Motor neuron (in vitro differentiated cells): ENCODE measurements at regions not wholly inside any gene's neighbourhood (a gene's known extent, or its start where the extent isn't known, plus 50 kb on each side); places are given as distances from the start of the nearest gene placed in this dataset.

Source experiments
- ATAC-seq, 8 experiments: fragments of 200-7000 bp; cut with Tn5 transposase; replicated peaks in 6 of 8; 2 replicates each; pipeline ENCODE4 v1.8.0; 2021; ENCODE audit warnings: mild to moderate bottlenecking in 8 of 8, moderate library complexity in 8 of 8
- H3K27ac ChIP-seq, 2 donors: fragments of 250-450 bp; sonication (Bioruptor Pico); 2 replicates each; pipeline ENCODE4 v1.9.0; 2021; ENCODE audit warnings: antibody characterized with exemption in 2 of 2, mild to moderate bottlenecking in 2 of 2, moderate library complexity in 1 of 2
- H3K4me1 ChIP-seq, 2 donors: fragments of 250-450 bp; sonication (Bioruptor Pico); replicated peaks in 1 of 2; 2 replicates each; pipeline ENCODE4 v1.6.1; 2021; ENCODE audit warnings: antibody characterized with exemption in 2 of 2, mild to moderate bottlenecking in 2 of 2, moderate library complexity in 1 of 2
- H3K4me3 ChIP-seq, 5 donors: fragments of 250-450 bp; sonication (Bioruptor Pico); 2 replicates each; pipeline ENCODE4 v1.9.0; 2021; ENCODE audit warnings: antibody characterized with exemption in 5 of 5, mild to moderate bottlenecking in 5 of 5, moderate library complexity in 4 of 5
- WGBS, 10 experiments: fragments of 450-650 bp; shearing (Covaris generic); methylation state at CpG; one replicate each; pipeline ENCODE4 v1.0.0; 2022; 5-methylcytosine and 5-hydroxymethylcytosine counted together
- in situ Hi-C, 9 experiments: fragments of 400-800 bp; cut with MboI; loops; one replicate each; pipeline ENCODE4 v1.15.0; 2021; ENCODE audit warnings: low sequenced_read_pairs in 9 of 9, low pct_unique_long_range_greater_than_20kb in 2 of 9; ENCODE audit not compliant: unreplicated experiment in 9 of 9

- no peak overlapping the region for H3K27ac ChIP-seq
- 80 to 100% (median 100%) methylated on average over 1 of the region's 3 CpGs; no CpG with 5 or more reads in 7 of the 10 experiments for WGBS, 10 experiments
- in situ Hi-C loops = loop anchor here in 3 of 9 experiments (10.0 to 25.0 kb wide), 3 partner anchors 125 to 150 kb away; no protein-coding TSS in a partner anchor
- peaks cover 27 to 33% of the 10 kb centered on the region in 2 donors for H3K4me1 ChIP-seq
- no peak for ATAC-seq
- H3K4me3 ChIP-seq = no peak overlapping the region
Observed at GRCh38 chr7:26512737-26513136, 221.1 kb downstream of the SNX10 start.

GRCh38 chr7:26513948-26514347, 222.3 kb downstream of the SNX10 start:
- Histone ChIP-seq H3K4me3 (no peak overlapping the region), H3K4me1 (peaks cover 20 to 25% of the 10 kb centered on the region in 2 donors), H3K27ac (no peak overlapping the region)
- in situ Hi-C loops = loop anchor here in 3 of 9 experiments (10.0 to 25.0 kb wide), 3 partner anchors 127 to 148 kb away; no protein-coding TSS in a partner anchor
- no peak for ATAC-seq
- WGBS, 10 experiments = 52 to 100% (median 88%) methylated on average over 1 to 2 of the region's 2 CpGs; no CpG with 5 or more reads in 2 of the 10 experiments

- peaks cover 17 to 20% of the 10 kb centered on the region in 2 donors for H3K4me1 ChIP-seq
- no peak overlapping the region for H3K4me3 ChIP-seq
- no peak overlapping the region for H3K27ac ChIP-seq
- peak in 3 of 8 experiments; percentile 6 to 29 (median 21) for ATAC-seq
- in situ Hi-C loops = loop anchor here in 3 of 9 experiments (10.0 to 25.0 kb wide), 3 partner anchors 127 to 148 kb away; no protein-coding TSS in a partner anchor
- WGBS, 10 experiments = 0 to 100% (median 74%) methylated on average over 1 to 5 of the region's 5 CpGs; no CpG with 5 or more reads in 2 of the 10 experiments
Observed at GRCh38 chr7:26514633-26515032, 223.0 kb downstream of the SNX10 start.

GRCh38 chr7:26515314-26515842, 223.7 kb downstream of the SNX10 start:
- 0 to 67% (median 26%) methylated on average over 2 to 8 of the region's 8 CpGs; no CpG with 5 or more reads in 2 of the 10 experiments for WGBS, 10 experiments
- Histone ChIP-seq H3K4me3 (no peak overlapping the region), H3K4me1 (peaks cover 17 to 20% of the 10 kb centered on the region in 2 donors), H3K27ac (peak overlapping the region; percentile 0 to 58)
- ATAC-seq = peak; percentile 41 to 97 (median 85)
- in situ Hi-C loops = loop anchor here in 3 of 9 experiments (10.0 to 25.0 kb wide), 3 partner anchors 128 to 147 kb away; no protein-coding TSS in a partner anchor

GRCh38 chr7:26520483-26520882, 228.8 kb downstream of the SNX10 start:
- H3K27ac ChIP-seq = no peak overlapping the region
- 10 to 100% (median 55%) methylated on average over 1 to 3 of the region's 3 CpGs; no CpG with 5 or more reads in 5 of the 10 experiments for WGBS, 10 experiments
- ATAC-seq = no peak
- in situ Hi-C loops = loop anchor here in 2 of 9 experiments (25.0 kb wide), 2 partner anchors 133 to 142 kb away; no protein-coding TSS in a partner anchor
- no peak overlapping the region for H3K4me3 ChIP-seq
- H3K4me1 ChIP-seq = peaks cover 6 to 8% of the 10 kb centered on the region in 2 donors

- no peak overlapping the region for H3K27ac ChIP-seq
- WGBS, 10 experiments = 43 to 100% (median 100%) methylated on average over 1 of the region's 1 CpG; no CpG with 5 or more reads in 2 of the 10 experiments
- in situ Hi-C loops = loop anchor here in 2 of 9 experiments (25.0 kb wide), 2 partner anchors 135 to 140 kb away; no protein-coding TSS in a partner anchor
- H3K4me1 ChIP-seq = peaks cover 14 to 22% of the 10 kb centered on the region in 2 donors
- ATAC-seq = no peak
- H3K4me3 ChIP-seq = no peak overlapping the region
Observed at GRCh38 chr7:26522633-26523032, 231.0 kb downstream of the SNX10 start.

- 58 to 91% (median 77%) methylated on average over 2 to 16 of the region's 16 CpGs for WGBS, 10 experiments
- no peak overlapping the region for H3K4me3 ChIP-seq
- H3K4me1 ChIP-seq = peaks cover 12 to 29% of the 10 kb centered on the region in 2 donors
- in situ Hi-C loops = no loop called here
- H3K27ac ChIP-seq = no peak overlapping the region
- peak in 4 of 8 experiments; percentile 31 to 92 (median 60) for ATAC-seq
Observed at GRCh38 chr7:26525398-26526264, 234.0 kb downstream of the SNX10 start.

- Histone ChIP-seq H3K4me1 (peaks cover 12 to 29% of the 10 kb centered on the region in 2 donors), H3K4me3 (no peak overlapping the region), H3K27ac (no peak overlapping the region)
- ATAC-seq = peak in 1 of 8 experiments; percentile 29
- WGBS, 10 experiments = 7 to 79% (median 60%) methylated on average over 1 to 4 of the region's 4 CpGs; no CpG with 5 or more reads in 1 of the 10 experiments
- in situ Hi-C loops = no loop called here
Observed at GRCh38 chr7:26526265-26526587, 234.6 kb downstream of the SNX10 start.

- WGBS, 10 experiments = 0 to 90% (median 77%) methylated on average over 1 of the region's 1 CpG
- no peak overlapping the region for H3K4me3 ChIP-seq
- in situ Hi-C loops = no loop called here
- H3K4me1 ChIP-seq = peaks cover 5 to 56% of the 10 kb centered on the region in 2 donors
- H3K27ac ChIP-seq = no peak overlapping the region
- no peak for ATAC-seq
Observed at GRCh38 chr7:26531926-26532325, 240.3 kb downstream of the SNX10 start.

GRCh38 chr7:26532471-26532870, 240.8 kb downstream of the SNX10 start:
- in situ Hi-C loops = no loop called here
- H3K27ac ChIP-seq = no peak overlapping the region
- 63 to 100% (median 80%) methylated on average over 1 of the region's 1 CpG; no CpG with 5 or more reads in 5 of the 10 experiments for WGBS, 10 experiments
- H3K4me3 ChIP-seq = no peak overlapping the region
- H3K4me1 ChIP-seq = peaks cover 5 to 52% of the 10 kb centered on the region in 2 donors
- no peak for ATAC-seq

- no peak for ATAC-seq
- WGBS, 10 experiments = 20 to 93% (median 67%) methylated on average over 1 to 4 of the region's 4 CpGs; no CpG with 5 or more reads in 1 of the 10 experiments
- Histone ChIP-seq H3K4me3 (no peak overlapping the region), H3K4me1 (peaks cover 8 to 55% of the 10 kb centered on the region in 2 donors), H3K27ac (no peak overlapping the region)
- in situ Hi-C loops = no loop called here
Observed at GRCh38 chr7:26533217-26533616, 241.6 kb downstream of the SNX10 start.

- in situ Hi-C loops = no loop called here
- H3K27ac ChIP-seq = no peak overlapping the region
- H3K4me1 ChIP-seq = peaks cover 14 to 57% of the 10 kb centered on the region in 2 donors
- WGBS, 10 experiments = 38 to 88% (median 70%) methylated on average over 5 to 15 of the region's 17 CpGs
- ATAC-seq = peak in 3 of 8 experiments; percentile 13 to 38 (median 36)
- H3K4me3 ChIP-seq = no peak overlapping the region
Observed at GRCh38 chr7:26534649-26535482, 243.2 kb downstream of the SNX10 start.
